ENCODE measurements at regions not wholly inside any gene's neighbourhood (a gene's known extent, or its start where the extent isn't known, plus 50 kb on each side); places are given as distances from the start of the nearest gene placed in this dataset.

DNA sequence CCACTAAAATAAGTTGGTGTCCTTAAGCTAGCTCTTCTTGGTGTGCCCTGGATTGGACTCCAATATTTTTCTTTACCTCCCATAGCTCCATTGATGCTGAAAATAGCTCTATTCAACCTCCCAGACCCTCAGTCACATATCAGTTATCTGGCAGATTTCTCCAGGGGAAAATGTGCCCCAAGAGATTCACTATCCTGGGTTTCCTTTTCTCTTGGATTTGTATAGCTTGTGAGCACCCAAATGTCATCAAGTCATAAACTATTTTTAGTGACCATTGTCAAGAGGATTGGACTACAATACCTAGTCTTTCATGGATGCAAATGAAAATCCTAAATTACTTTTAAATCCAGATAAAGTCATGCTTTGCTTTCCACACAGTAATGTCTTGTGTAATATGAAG, 339.6 kb upstream of the FOXG1 start:
- Histone ChIP-seq H3K9me3 (ENCODE audit: control insufficient read depth, insufficient read depth, low read length) (no peaks in the 10 kb centered on the region), H3K4me3 (ENCODE audit: low read depth, low read length) (no peak overlapping the region), H3K4me1 (ENCODE audit: control insufficient read depth, insufficient read depth, low read length) (no peaks in the 10 kb centered on the region), H3K9ac (ENCODE audit: low read depth, low read length) (no peak overlapping the region), H3K27me3 (ENCODE audit: control insufficient read depth, insufficient read depth, low read length) (no peaks in the 10 kb centered on the region), H3K36me3 (ENCODE audit: control insufficient read depth, insufficient read depth, low read length) (no peaks in the 10 kb centered on the region)

DNA sequence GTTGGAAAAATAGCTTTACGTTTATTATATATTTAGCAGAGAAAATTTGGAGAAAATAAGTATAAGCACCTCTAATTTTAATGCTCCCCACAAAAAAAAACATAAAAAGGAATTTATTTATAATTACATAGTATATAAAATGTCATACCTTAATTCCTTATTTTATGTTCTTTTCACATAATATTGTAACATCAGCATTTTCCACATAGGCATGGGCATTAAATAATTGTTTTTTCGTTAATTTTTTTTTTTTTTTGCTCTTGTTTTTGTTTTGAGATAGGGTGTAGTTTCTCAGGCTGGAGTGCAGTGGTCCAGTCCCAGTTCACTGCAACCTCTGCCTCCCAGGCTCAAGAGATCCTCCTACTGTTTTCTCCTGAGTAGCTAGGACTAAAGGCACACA, 329.8 kb upstream of the FOXG1 start:
- no peaks in the 10 kb centered on the region for H3K36me3 ChIP-seq (ENCODE audit: control insufficient read depth, insufficient read depth, low read length)
- H3K9me3 ChIP-seq (ENCODE audit: control insufficient read depth, insufficient read depth, low read length), result no peaks in the 10 kb centered on the region
- no peak overlapping the region for H3K4me3 ChIP-seq (ENCODE audit: low read depth, low read length)
- no peaks in the 10 kb centered on the region for H3K27me3 ChIP-seq (ENCODE audit: control insufficient read depth, insufficient read depth, low read length)
- H3K4me1 ChIP-seq (ENCODE audit: control insufficient read depth, insufficient read depth, low read length), result no peaks in the 10 kb centered on the region
- no peak overlapping the region for H3K9ac ChIP-seq (ENCODE audit: low read depth, low read length)

DNA sequence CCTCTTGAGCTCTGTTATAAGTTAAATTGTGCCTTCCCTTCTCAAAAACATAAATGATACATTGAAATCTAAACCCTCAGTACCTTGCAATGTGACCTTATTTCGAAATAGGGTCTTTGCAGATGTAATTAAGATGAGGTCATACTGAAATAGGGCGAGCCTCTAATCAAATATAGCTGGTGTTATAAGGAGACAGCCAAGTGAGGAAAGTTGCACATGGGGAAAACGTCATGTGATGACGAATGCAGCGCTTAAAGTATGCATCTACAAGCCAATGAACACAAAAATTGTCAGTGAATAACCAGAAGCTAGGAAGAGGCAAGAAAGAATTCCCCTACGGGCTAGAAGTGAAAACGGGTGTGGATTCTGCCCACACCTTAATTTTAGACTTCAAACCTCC, 305.2 kb upstream of the FOXG1 start:
- no peaks in the 10 kb centered on the region for H3K27me3 ChIP-seq (ENCODE audit: control insufficient read depth, insufficient read depth, low read length)
- no peaks in the 10 kb centered on the region for H3K36me3 ChIP-seq (ENCODE audit: control insufficient read depth, insufficient read depth, low read length)
- H3K9me3 ChIP-seq (ENCODE audit: control insufficient read depth, insufficient read depth, low read length), result no peaks in the 10 kb centered on the region
- no peak overlapping the region for H3K9ac ChIP-seq (ENCODE audit: low read depth, low read length)
- H3K4me3 ChIP-seq (ENCODE audit: low read depth, low read length), result no peak overlapping the region
- no peaks in the 10 kb centered on the region for H3K4me1 ChIP-seq (ENCODE audit: control insufficient read depth, insufficient read depth, low read length)

DNA sequence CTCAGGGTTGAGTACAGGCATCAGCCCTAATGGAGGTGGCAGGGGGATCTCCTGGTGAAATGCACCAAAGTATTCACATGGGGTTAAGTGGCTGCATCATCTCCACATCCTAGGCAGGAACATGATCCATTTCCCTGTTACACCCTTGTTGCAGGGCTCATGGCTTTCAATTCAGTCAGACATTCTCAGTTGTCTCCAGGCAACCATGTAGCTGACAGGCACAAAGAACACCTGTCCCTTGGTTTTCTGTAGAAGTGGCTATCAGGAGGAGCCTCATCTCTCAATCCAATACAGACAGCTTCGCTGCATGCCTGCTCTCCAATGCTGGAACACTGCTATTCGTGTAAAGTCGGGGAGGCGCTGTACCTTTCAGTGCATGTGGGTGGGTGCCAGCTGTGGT, 299.0 kb upstream of the FOXG1 start:
- Histone ChIP-seq H3K36me3 (ENCODE audit: control insufficient read depth, insufficient read depth, low read length) (no peaks in the 10 kb centered on the region), H3K9me3 (ENCODE audit: control insufficient read depth, insufficient read depth, low read length) (no peaks in the 10 kb centered on the region), H3K4me1 (ENCODE audit: control insufficient read depth, insufficient read depth, low read length) (no peaks in the 10 kb centered on the region), H3K27me3 (ENCODE audit: control insufficient read depth, insufficient read depth, low read length) (no peaks in the 10 kb centered on the region), H3K4me3 (ENCODE audit: low read depth, low read length) (no peak overlapping the region), H3K9ac (ENCODE audit: low read depth, low read length) (no peak overlapping the region)

DNA sequence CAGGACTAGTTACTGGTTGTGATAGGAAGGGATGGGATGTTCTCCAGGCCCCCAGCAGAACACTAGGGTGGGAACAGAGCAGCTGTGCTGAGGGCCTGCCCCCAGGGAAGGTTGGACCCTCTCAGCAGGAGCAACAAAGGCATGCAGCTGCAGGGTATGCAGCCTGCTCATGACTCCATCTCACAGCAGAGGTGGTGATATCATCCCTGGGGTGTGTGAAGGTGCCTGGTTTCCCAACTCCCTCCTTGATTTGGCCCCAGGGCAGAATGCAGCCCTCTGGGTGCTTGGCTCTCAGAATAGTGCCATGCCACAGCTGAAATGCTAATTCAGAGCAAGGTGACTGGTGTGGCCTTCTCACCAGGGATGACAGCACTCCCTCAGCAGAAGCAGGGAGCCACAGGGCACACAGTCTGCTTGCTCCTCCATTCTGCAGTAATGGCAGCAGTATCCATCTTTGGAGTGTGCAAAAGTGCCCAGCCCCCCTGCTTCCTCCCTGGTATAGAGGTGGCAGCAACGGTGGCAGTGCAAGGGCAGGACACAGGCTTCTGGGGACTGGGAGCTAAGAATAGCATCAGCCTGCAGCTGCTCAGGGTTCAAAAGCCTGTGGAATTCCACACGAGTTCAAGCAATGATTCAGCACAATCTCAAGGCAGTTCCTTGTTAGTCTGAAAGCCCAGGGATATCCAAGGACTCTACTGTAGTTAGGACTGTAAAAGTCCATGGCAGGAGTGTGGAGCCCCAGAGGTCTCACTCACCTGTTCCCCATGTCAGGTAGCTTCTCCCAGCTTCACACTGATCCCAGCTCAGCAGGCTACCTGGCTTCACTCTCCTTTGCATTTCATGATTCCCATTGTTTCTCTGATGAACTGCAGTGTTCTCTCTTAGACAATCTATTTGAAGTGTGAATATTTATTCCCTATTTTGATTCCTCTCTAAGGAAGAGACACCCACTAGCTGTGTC, 298.1 kb upstream of the FOXG1 start:
- Histone ChIP-seq H3K36me3 (ENCODE audit: control insufficient read depth, insufficient read depth, low read length) (no peaks in the 10 kb centered on the region), H3K9me3 (ENCODE audit: control insufficient read depth, insufficient read depth, low read length) (no peaks in the 10 kb centered on the region), H3K4me3 (ENCODE audit: low read depth, low read length) (no peak overlapping the region), H3K4me1 (ENCODE audit: control insufficient read depth, insufficient read depth, low read length) (no peaks in the 10 kb centered on the region), H3K27me3 (ENCODE audit: control insufficient read depth, insufficient read depth, low read length) (no peaks in the 10 kb centered on the region), H3K9ac (ENCODE audit: low read depth, low read length) (no peak overlapping the region)

DNA sequence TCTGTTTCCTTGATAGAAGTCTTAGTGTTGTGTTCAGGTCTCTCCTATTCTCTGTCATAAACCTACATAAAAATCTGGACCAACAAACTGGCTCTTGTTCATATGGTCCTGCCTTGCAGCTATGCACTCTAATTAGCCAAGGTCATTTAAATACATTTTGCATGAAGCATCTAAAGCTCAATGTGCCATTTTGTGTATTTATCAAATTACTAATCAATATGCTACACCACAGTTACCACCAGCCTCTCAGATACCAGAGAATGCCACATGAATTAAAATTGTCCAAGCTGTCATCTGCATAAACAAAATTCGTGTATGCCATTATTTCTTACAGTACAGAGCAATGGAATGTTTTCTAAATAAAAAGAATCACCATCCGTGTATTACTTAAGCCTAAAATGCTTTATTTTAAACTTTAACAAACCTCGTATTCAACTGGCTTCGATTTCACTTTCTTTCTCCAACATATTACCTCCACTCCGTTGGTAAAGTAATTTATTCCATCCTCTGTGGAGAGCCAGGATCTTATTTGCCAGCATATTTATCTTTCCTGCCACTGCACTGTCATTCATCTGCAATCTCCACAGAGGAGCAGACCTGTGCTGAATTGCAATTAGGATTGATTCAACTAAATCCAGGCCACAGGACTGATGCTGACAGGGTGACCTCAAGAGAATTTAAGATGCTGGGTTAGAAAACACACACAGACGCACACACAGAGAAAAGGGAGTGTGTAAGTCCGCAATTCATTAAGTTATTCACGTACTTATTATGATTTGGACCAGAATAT, 284.1 kb upstream of the FOXG1 start:
- no peak overlapping the region for H3K9ac ChIP-seq (ENCODE audit: low read depth, low read length)
- no peaks in the 10 kb centered on the region for H3K27me3 ChIP-seq (ENCODE audit: control insufficient read depth, insufficient read depth, low read length)
- H3K4me1 ChIP-seq (ENCODE audit: control insufficient read depth, insufficient read depth, low read length), result no peaks in the 10 kb centered on the region
- no peaks in the 10 kb centered on the region for H3K9me3 ChIP-seq (ENCODE audit: control insufficient read depth, insufficient read depth, low read length)
- no peaks in the 10 kb centered on the region for H3K36me3 ChIP-seq (ENCODE audit: control insufficient read depth, insufficient read depth, low read length)
- no peak overlapping the region for H3K4me3 ChIP-seq (ENCODE audit: low read depth, low read length)

DNA sequence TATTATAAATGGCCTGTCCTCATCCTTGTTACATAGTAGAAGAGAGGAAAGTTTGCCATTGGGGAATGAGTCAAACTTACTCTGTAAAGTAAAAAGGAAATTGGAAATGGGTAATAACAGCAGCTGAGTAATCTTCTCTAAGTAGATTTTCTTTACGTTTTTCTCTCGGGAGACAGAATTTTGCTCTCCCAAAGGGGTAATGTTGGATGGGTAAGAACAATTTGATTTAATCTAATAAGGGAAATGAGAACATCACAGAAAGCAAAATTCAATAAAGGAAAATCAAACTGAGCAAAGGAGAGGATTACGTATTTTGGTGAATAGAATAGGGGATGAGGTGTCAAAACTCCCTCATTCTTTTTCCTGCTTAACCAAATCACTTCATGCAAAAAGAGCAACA, 283.1 kb upstream of the FOXG1 start:
- H3K4me3 ChIP-seq (ENCODE audit: low read depth, low read length), result no peak overlapping the region
- H3K9ac ChIP-seq (ENCODE audit: low read depth, low read length), result no peak overlapping the region
- no peaks in the 10 kb centered on the region for H3K36me3 ChIP-seq (ENCODE audit: control insufficient read depth, insufficient read depth, low read length)
- H3K9me3 ChIP-seq (ENCODE audit: control insufficient read depth, insufficient read depth, low read length), result no peaks in the 10 kb centered on the region
- no peaks in the 10 kb centered on the region for H3K4me1 ChIP-seq (ENCODE audit: control insufficient read depth, insufficient read depth, low read length)
- no peaks in the 10 kb centered on the region for H3K27me3 ChIP-seq (ENCODE audit: control insufficient read depth, insufficient read depth, low read length)

DNA sequence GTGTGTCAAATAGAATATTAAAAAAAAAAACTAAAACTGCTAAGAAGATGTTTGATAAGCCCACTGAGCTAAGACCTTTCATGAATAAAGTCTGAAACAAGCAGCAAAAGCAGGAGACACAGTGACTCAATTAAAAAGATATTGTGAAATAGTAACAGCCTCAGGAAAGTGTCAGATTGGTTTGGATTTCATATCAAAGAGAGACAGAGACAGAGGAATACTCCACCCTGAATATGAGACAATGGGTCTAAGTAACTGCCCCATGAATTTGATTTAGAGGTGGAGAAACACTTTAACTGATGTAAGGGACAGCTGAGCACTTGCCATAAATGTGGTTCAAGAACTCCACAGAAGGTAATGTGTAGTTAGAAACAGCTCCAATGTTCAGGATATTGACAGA, 277.9 kb upstream of the FOXG1 start:
- H3K27me3 ChIP-seq (ENCODE audit: control insufficient read depth, insufficient read depth, low read length), result no peaks in the 10 kb centered on the region
- no peaks in the 10 kb centered on the region for H3K9me3 ChIP-seq (ENCODE audit: control insufficient read depth, insufficient read depth, low read length)
- H3K4me1 ChIP-seq (ENCODE audit: control insufficient read depth, insufficient read depth, low read length), result no peaks in the 10 kb centered on the region
- H3K36me3 ChIP-seq (ENCODE audit: control insufficient read depth, insufficient read depth, low read length), result no peaks in the 10 kb centered on the region
- H3K9ac ChIP-seq (ENCODE audit: low read depth, low read length), result no peak overlapping the region
- no peak overlapping the region for H3K4me3 ChIP-seq (ENCODE audit: low read depth, low read length)

DNA sequence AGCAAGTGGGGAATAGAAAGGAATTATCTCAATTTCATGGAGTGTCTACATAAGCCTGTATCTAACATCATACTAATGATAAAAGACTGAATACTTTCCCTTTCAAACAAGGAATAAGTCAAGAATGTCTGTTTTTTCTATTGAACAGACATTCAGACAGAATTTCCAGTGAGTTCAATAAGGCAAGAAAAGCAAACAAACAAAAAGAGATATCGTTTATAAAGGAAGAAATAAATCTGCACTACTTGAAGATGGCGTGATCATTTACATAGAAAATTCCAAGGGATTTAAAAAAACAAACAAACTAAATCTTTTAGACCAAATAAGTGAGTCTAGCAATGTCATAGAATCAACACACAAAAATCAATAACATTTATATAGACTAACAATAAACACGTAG, 273.1 kb upstream of the FOXG1 start:
- Histone ChIP-seq H3K4me3 (ENCODE audit: low read depth, low read length) (no peak overlapping the region), H3K36me3 (ENCODE audit: control insufficient read depth, insufficient read depth, low read length) (no peaks in the 10 kb centered on the region), H3K27me3 (ENCODE audit: control insufficient read depth, insufficient read depth, low read length) (no peaks in the 10 kb centered on the region), H3K4me1 (ENCODE audit: control insufficient read depth, insufficient read depth, low read length) (no peaks in the 10 kb centered on the region), H3K9ac (ENCODE audit: low read depth, low read length) (no peak overlapping the region), H3K9me3 (ENCODE audit: control insufficient read depth, insufficient read depth, low read length) (no peaks in the 10 kb centered on the region)

DNA sequence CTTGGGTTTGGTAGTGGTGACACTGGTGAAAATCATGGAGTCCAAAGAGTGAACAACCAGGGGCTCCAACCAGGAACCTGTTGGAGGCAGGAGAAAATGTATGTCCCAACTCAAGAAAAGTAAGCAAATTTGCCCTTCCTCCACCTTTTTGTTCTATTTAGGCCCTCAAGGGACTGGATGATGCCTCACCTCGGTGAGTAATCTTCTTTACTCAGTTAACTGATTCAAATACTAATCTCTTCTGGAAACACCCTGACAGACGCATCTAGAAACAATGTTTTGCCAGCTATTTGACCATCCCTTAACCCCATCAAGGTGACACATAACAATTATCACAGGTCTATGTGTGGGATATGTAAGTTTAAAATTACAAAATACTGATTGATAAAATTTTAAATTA, 272.4 kb upstream of the FOXG1 start:
- Histone ChIP-seq H3K4me1 (ENCODE audit: control insufficient read depth, insufficient read depth, low read length) (no peaks in the 10 kb centered on the region), H3K9me3 (ENCODE audit: control insufficient read depth, insufficient read depth, low read length) (no peaks in the 10 kb centered on the region), H3K4me3 (ENCODE audit: low read depth, low read length) (no peak overlapping the region), H3K36me3 (ENCODE audit: control insufficient read depth, insufficient read depth, low read length) (no peaks in the 10 kb centered on the region), H3K27me3 (ENCODE audit: control insufficient read depth, insufficient read depth, low read length) (no peaks in the 10 kb centered on the region), H3K9ac (ENCODE audit: low read depth, low read length) (no peak overlapping the region)

DNA sequence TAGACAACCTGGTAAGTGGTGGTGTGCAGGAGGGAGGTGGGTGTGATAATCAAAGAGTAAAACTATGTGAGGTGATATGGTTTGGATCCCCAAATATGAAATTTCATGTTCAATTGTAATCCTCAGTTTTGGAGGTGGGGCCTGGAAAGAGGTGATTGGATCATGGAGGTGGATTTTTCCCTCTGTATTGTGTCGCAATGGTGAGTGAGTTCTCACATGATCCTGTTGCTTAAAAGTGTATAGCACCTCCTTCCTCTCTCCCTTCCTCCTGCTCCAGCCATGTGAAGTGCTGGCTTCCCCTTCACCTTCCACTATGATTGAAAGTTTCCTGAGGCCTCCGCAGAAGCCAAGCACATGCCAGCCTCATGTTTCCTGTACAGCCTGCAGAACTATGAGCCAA, 270.2 kb upstream of the FOXG1 start:
- Histone ChIP-seq H3K4me3 (ENCODE audit: low read depth, low read length) (no peak overlapping the region), H3K9me3 (ENCODE audit: control insufficient read depth, insufficient read depth, low read length) (no peaks in the 10 kb centered on the region), H3K9ac (ENCODE audit: low read depth, low read length) (no peak overlapping the region), H3K27me3 (ENCODE audit: control insufficient read depth, insufficient read depth, low read length) (no peaks in the 10 kb centered on the region), H3K36me3 (ENCODE audit: control insufficient read depth, insufficient read depth, low read length) (no peaks in the 10 kb centered on the region), H3K4me1 (ENCODE audit: control insufficient read depth, insufficient read depth, low read length) (no peaks in the 10 kb centered on the region)

DNA sequence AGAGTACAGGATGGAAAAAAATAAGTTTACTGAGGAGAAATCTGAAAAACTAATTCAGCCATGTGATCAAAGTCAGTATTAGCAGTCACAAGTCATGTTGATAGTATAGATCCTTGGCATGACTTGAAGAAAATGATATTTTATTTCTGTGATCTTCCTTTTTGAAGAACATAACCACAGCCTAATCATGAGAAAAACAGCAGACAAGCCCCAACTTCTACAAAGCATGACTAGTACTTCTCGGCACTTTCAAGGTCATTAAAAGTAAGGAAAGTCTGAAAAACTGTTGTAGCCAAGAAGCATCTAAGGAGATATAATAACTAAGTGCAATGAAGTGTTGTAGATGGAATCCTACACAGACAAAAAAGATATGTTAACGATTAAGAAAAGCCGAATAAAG, 264.1 kb upstream of the FOXG1 start:
- Histone ChIP-seq H3K4me1 (ENCODE audit: control insufficient read depth, insufficient read depth, low read length) (no peaks in the 10 kb centered on the region), H3K9me3 (ENCODE audit: control insufficient read depth, insufficient read depth, low read length) (no peaks in the 10 kb centered on the region), H3K27me3 (ENCODE audit: control insufficient read depth, insufficient read depth, low read length) (no peaks in the 10 kb centered on the region), H3K9ac (ENCODE audit: low read depth, low read length) (no peak overlapping the region), H3K36me3 (ENCODE audit: control insufficient read depth, insufficient read depth, low read length) (no peaks in the 10 kb centered on the region), H3K4me3 (ENCODE audit: low read depth, low read length) (no peak overlapping the region)
